ENCODE measurements at regions not wholly inside any gene's neighbourhood (a gene's known extent, or its start where the extent isn't known, plus 50 kb on each side); places are given as distances from the start of the nearest gene placed in this dataset.
A peak's percentile ranks its signal among the peaks of the same experiment; 100 is the strongest.

- intact Hi-C loops (cut with micrococcal nuclease; ENCODE audit: unreplicated experiment) = no loop called here
- no peaks in the 10 kb centered on the region for H3K4me1 ChIP-seq (ENCODE audit: insufficient read depth, low read length, poor library complexity, severe bottlenecking)
- H3K4me3 ChIP-seq (ENCODE audit: low read depth, low read length, poor library complexity, severe bottlenecking) = no peak overlapping the region
- POLR2A ChIA-PET (ENCODE audit: low non-redundant PET) = no interaction called here
- H3K27ac ChIP-seq (ENCODE audit: low read depth, low read length, poor library complexity, severe bottlenecking) = no peak overlapping the region
- no peak for TF ChIP-seq EZH2 (IDR thresholded peaks at IDR 0.05; ENCODE audit: borderline replicate concordance, low read depth, low read length, poor library complexity, severe bottlenecking)
- no peak for TF ChIP-seq CTCF (conservative IDR thresholded peaks at IDR 0.05; ENCODE audit: low read depth, low read length)
- CTCF ChIA-PET = no interaction called here
- DNase-seq (ENCODE audit: low spot score) = no peak
- H3K36me3 ChIP-seq (ENCODE audit: insufficient read depth, low read length, poor library complexity, severe bottlenecking) = no peaks in the 10 kb centered on the region
- no peaks in the 10 kb centered on the region for H3K9me3 ChIP-seq (ENCODE audit: low read depth, low read length, poor library complexity, severe bottlenecking)
- BruUV-seq (replicated peaks) = no TSS peak
- no peaks in the 10 kb centered on the region for H3K27me3 ChIP-seq (replicated peaks; ENCODE audit: insufficient read depth, low read depth, low read length, poor library complexity)
Measured at GRCh38 chr2:18362696-18363095, 197.8 kb downstream of the RDH14 start.

DNA sequence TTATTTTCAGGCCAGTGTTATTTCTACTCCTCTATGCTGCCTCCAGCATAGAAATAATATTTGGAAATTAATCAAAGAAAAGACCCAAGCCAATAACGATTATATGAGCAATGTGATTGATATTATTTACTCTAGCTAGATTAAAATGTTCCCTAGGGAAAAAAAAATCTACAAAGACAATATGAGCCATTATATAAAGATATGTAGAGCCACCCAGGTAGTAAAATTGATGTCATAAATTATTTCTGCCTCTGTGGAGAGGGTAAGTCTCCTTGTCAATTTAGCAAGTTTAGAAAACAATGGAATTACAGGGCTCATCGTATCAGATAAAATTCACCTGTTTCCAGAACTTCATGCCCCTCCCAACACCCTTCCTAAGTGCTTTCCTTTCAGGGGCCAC, 202.9 kb downstream of the RDH14 start:
- Histone ChIP-seq H3K36me3 (ENCODE audit: insufficient read depth, low read length, poor library complexity, severe bottlenecking) (no peaks in the 10 kb centered on the region), H3K27me3 (replicated peaks; ENCODE audit: insufficient read depth, low read depth, low read length, poor library complexity) (no peaks in the 10 kb centered on the region), H3K27ac (ENCODE audit: low read depth, low read length, poor library complexity, severe bottlenecking) (no peak overlapping the region), H3K4me1 (ENCODE audit: insufficient read depth, low read length, poor library complexity, severe bottlenecking) (no peaks in the 10 kb centered on the region), H3K9me3 (ENCODE audit: low read depth, low read length, poor library complexity, severe bottlenecking) (no peaks in the 10 kb centered on the region), H3K4me3 (ENCODE audit: low read depth, low read length, poor library complexity, severe bottlenecking) (no peak overlapping the region)
- ChIA-PET POLR2A (ENCODE audit: low non-redundant PET) (no interaction called here), CTCF (no interaction called here)
- intact Hi-C loops (cut with micrococcal nuclease; ENCODE audit: unreplicated experiment) = no loop called here
- no TSS peak for BruUV-seq (replicated peaks)
- DNase-seq (ENCODE audit: low spot score) = no peak
- TF ChIP-seq CTCF (conservative IDR thresholded peaks at IDR 0.05; ENCODE audit: low read depth, low read length) (no peak), EZH2 (IDR thresholded peaks at IDR 0.05; ENCODE audit: borderline replicate concordance, low read depth, low read length, poor library complexity, severe bottlenecking) (no peak)

GRCh38 chr2:18356676-18357075, 203.8 kb downstream of the RDH14 start:
- no TSS peak for BruUV-seq (replicated peaks)
- Histone ChIP-seq H3K4me3 (ENCODE audit: low read depth, low read length, poor library complexity, severe bottlenecking) (no peak overlapping the region), H3K4me1 (ENCODE audit: insufficient read depth, low read length, poor library complexity, severe bottlenecking) (no peaks in the 10 kb centered on the region), H3K27ac (ENCODE audit: low read depth, low read length, poor library complexity, severe bottlenecking) (no peak overlapping the region), H3K9me3 (ENCODE audit: low read depth, low read length, poor library complexity, severe bottlenecking) (no peaks in the 10 kb centered on the region), H3K27me3 (replicated peaks; ENCODE audit: insufficient read depth, low read depth, low read length, poor library complexity) (no peaks in the 10 kb centered on the region), H3K36me3 (ENCODE audit: insufficient read depth, low read length, poor library complexity, severe bottlenecking) (no peaks in the 10 kb centered on the region)
- intact Hi-C loops (cut with micrococcal nuclease; ENCODE audit: unreplicated experiment) = no loop called here
- TF ChIP-seq EZH2 (IDR thresholded peaks at IDR 0.05; ENCODE audit: borderline replicate concordance, low read depth, low read length, poor library complexity, severe bottlenecking) = no peak
- no peak for TF ChIP-seq CTCF (conservative IDR thresholded peaks at IDR 0.05; ENCODE audit: low read depth, low read length)
- POLR2A ChIA-PET (ENCODE audit: low non-redundant PET) = no interaction called here
- CTCF ChIA-PET = no interaction called here
- DNase-seq (ENCODE audit: low spot score) = peak; percentile 24

All from A673 (cell line).